Left ventricle myocardium inferior (tissue), 1 donor: ENCODE measurements at regions not wholly inside any gene's neighbourhood (a gene's known extent, or its start where the extent isn't known, plus 50 kb on each side); places are given as distances from the start of the nearest gene placed in this dataset.

Experiments used
- DNase-seq: peaks from one replicate; pipeline ENCODE4 v3.0.0-alpha.2; 2020
- H3K27ac ChIP-seq: fragments of 200-600 bp; replicated peaks from 2 replicates; pipeline ENCODE4 v1.8.0; 2021
- H3K27me3 ChIP-seq: fragments of 200-600 bp; 2 replicates; pipeline ENCODE4 v1.8.0; 2021; ENCODE audit warnings: low read depth
- H3K36me3 ChIP-seq: fragments of 200-600 bp; 2 replicates; pipeline ENCODE4 v1.8.0; 2021
- H3K4me1 ChIP-seq: fragments of 200-600 bp; 2 replicates; pipeline ENCODE4 v1.8.0; 2021
- H3K4me3 ChIP-seq: fragments of 200-600 bp; 2 replicates; pipeline ENCODE4 v1.8.0; 2021; ENCODE audit warnings: mild to moderate bottlenecking, moderate library complexity
- H3K9me3 ChIP-seq: fragments of 200-600 bp; replicated peaks from 2 replicates; pipeline ENCODE4 v1.8.0; 2021
- intact Hi-C: fragments of 100-400 bp; cut with micrococcal nuclease; formaldehyde crosslinking; loops from one replicate; pipeline ENCODE4 v1.11.0; 2022
- TF ChIP-seq, protein P1 (sequence below): fragments of 200-600 bp; IDR thresholded peaks from 2 replicates; pipeline ENCODE4 v1.8.0; 2021; ENCODE audit warnings: antibody characterized with exemption, mild to moderate bottlenecking, borderline replicate concordance
- donor health status: DM: no; HTN: yes; CAD: no; lungs with severe emphysema.

DNA sequence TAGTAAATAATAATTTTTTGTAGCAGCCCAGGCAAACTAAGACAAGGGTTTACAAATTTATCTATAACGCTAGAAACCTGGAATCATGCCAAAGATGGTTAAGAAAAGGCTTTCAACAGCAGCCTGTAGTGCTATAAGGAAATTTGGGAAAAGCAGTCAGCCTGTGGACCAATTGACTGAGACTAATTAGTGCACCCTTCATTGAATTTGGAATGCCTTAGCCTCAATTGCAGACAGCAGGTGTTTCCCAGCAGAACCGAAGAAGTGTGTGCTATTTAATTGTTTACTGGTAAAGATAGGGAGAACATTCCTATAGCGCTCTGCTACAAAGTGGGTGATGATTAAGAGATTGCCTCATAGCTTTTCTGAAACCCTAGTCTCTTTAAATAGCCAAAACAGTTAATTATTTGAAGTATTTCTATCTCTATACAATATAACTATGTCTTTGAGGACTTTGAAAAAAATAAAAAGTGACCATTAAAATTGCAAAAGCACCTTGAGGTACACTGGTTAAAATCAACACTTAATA is 1884.3 kb upstream of the PCDH20 start:
- no peak for DNase-seq
- no peaks in the 10 kb centered on the region for H3K4me1 ChIP-seq
- TF ChIP-seq, protein P1, sequence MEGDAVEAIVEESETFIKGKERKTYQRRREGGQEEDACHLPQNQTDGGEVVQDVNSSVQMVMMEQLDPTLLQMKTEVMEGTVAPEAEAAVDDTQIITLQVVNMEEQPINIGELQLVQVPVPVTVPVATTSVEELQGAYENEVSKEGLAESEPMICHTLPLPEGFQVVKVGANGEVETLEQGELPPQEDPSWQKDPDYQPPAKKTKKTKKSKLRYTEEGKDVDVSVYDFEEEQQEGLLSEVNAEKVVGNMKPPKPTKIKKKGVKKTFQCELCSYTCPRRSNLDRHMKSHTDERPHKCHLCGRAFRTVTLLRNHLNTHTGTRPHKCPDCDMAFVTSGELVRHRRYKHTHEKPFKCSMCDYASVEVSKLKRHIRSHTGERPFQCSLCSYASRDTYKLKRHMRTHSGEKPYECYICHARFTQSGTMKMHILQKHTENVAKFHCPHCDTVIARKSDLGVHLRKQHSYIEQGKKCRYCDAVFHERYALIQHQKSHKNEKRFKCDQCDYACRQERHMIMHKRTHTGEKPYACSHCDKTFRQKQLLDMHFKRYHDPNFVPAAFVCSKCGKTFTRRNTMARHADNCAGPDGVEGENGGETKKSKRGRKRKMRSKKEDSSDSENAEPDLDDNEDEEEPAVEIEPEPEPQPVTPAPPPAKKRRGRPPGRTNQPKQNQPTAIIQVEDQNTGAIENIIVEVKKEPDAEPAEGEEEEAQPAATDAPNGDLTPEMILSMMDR = no peak
- intact Hi-C loops = no loop called here
- H3K27me3 ChIP-seq = no peaks in the 10 kb centered on the region
- H3K4me3 ChIP-seq = no peak overlapping the region
- no peak overlapping the region for H3K27ac ChIP-seq
- no peaks in the 10 kb centered on the region for H3K9me3 ChIP-seq
- H3K36me3 ChIP-seq = no peaks in the 10 kb centered on the region

DNA sequence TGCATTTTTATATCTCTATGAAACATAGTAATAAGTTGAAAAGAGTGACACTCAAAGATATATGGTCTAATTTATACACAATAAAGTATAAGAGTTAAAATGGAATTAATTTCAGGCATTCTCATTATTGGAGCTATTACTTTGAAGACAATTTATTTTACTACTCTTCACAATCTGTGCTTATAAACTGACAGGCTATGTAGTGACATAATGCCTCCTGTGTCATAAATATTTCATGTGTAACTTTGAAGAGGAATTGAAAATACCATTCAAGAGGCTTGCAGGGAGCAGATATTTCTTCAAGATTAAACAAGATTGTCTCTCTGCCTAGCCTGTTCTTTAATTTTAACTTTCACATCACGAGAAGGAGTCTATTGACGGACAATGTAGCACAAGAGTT is 1881.5 kb upstream of the PCDH20 start:
- no peak overlapping the region for H3K4me3 ChIP-seq
- intact Hi-C loops = no loop called here
- TF ChIP-seq, protein P1 = no peak

DNA sequence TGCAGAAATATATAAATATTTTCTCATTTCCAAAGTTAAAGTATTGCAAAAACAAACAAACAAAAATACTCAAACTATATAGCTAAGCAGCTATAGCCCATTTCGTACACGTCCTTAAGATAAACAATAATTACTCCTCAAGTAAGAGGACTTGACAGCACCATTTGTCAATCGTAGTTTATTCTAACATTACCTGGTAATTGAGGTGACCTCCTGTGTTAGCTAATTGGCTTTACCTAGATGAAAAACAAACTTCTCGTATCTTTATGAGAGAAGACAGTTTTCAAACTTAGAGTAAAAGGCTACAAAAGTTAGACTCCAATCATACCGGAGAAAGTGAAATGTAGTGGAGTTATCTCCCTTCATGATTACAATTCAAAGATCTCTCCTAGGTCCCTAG is 1876.1 kb upstream of the PCDH20 start:
- H3K27me3 ChIP-seq = no peaks in the 10 kb centered on the region
- DNase-seq = no peak
- TF ChIP-seq, protein P1 = no peak
- no peak overlapping the region for H3K4me3 ChIP-seq
- no peaks in the 10 kb centered on the region for H3K36me3 ChIP-seq
- no peaks in the 10 kb centered on the region for H3K9me3 ChIP-seq
- intact Hi-C loops = no loop called here
- H3K27ac ChIP-seq = no peak overlapping the region
- H3K4me1 ChIP-seq = no peaks in the 10 kb centered on the region

More for the DNA sequence above, 1881.5 kb upstream of the PCDH20 start:
- H3K27me3 ChIP-seq = no peaks in the 10 kb centered on the region
- no peak for DNase-seq
- no peaks in the 10 kb centered on the region for H3K36me3 ChIP-seq
- no peak overlapping the region for H3K27ac ChIP-seq
- no peaks in the 10 kb centered on the region for H3K4me1 ChIP-seq
- H3K9me3 ChIP-seq = no peaks in the 10 kb centered on the region

GRCh38 chr13:63288576-63288975 is 1872.9 kb upstream of the PCDH20 start:
- no peaks in the 10 kb centered on the region for H3K36me3 ChIP-seq
- TF ChIP-seq, protein P1 = no peak
- H3K4me1 ChIP-seq = no peaks in the 10 kb centered on the region
- no peaks in the 10 kb centered on the region for H3K27me3 ChIP-seq
- DNase-seq = no peak
- H3K9me3 ChIP-seq = peaks cover 25% of the 10 kb centered on the region
- intact Hi-C loops = no loop called here
- no peak overlapping the region for H3K27ac ChIP-seq
- no peak overlapping the region for H3K4me3 ChIP-seq

DNA sequence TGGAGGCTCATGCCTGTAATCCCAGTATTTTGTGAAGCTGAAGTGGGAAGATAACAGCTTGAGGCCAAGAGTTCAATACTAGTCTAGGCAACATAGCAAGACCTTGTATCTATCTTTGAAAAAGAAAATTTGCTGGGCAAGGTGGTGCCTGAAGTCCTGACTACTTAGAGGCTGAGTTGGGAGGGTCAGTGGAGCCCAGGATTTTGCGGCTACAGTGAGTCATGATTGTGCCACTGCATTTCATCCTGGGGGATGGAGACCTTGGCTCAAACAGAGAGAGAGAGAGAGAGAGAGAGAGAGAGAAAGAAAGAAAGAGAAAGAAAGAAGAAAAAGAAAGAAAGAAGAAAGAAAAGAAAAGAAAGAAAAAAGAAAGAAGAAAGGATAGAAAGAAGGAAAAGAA is 1872.3 kb upstream of the PCDH20 start:
- peaks cover 31% of the 10 kb centered on the region for H3K9me3 ChIP-seq
- H3K27ac ChIP-seq = no peak overlapping the region
- intact Hi-C loops = no loop called here
- H3K4me1 ChIP-seq = no peaks in the 10 kb centered on the region
- no peak for DNase-seq
- TF ChIP-seq, protein P1 = no peak
- no peaks in the 10 kb centered on the region for H3K27me3 ChIP-seq
- H3K4me3 ChIP-seq = no peak overlapping the region
- no peaks in the 10 kb centered on the region for H3K36me3 ChIP-seq
